Astrocyte (in vitro differentiated cells and primary cell): ENCODE measurements at regions not wholly inside any gene's neighbourhood (a gene's known extent, or its start where the extent isn't known, plus 50 kb on each side); places are given as distances from the start of the nearest gene placed in this dataset.

ENCODE experiments used
- EZH2 ChIP-seq: IDR thresholded peaks from 2 replicates; pipeline ENCODE4 v1.6.1; 2012; ENCODE audit warnings: mild to moderate bottlenecking, low read length, inconsistent platforms; ENCODE audit not compliant: insufficient read depth
- TF ChIP-seq, protein P1 (sequence below): IDR thresholded peaks from 2 replicates; pipeline ENCODE4 v1.5.1; 2011; ENCODE audit warnings: low read depth, mild to moderate bottlenecking, inconsistent platforms, low read length, moderate library complexity; ENCODE audit not compliant: insufficient read depth

DNA sequence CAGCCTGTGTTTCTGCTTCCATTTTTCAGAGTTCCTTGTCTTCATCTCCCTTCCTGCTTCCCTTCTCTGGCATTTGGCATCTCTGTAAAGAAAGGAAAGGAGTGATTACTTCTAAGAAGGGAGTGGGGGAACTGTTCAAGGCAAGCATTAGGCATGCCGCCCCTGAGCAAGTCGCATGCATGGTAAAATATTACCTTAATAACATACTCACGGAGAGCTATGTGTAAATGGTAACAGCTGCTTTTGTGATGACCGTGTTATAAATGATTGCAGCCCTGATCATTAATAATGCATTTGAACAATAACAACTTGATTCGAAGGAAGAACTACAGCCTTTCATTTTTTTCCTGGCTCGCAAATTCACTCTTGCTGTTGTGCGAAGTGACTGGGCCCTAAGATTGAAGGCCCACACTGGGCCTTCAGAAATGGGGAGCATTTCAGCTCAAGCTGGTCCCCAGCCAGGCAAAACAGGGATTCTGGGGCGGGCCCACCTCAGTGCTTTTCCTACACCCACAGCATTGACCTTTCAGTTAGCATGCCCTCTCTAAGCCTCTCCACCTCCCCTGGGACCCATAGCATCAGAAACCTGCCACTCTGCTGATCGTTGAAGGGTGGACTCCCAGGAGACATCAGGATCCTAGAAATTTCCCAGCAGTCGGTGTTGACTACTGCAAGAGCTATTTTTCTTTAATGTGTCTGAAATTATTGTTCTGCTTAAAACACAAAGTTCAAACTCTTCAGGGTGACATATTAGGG, 263.0 kb upstream of the CADM1 start:
- TF ChIP-seq, protein P1, sequence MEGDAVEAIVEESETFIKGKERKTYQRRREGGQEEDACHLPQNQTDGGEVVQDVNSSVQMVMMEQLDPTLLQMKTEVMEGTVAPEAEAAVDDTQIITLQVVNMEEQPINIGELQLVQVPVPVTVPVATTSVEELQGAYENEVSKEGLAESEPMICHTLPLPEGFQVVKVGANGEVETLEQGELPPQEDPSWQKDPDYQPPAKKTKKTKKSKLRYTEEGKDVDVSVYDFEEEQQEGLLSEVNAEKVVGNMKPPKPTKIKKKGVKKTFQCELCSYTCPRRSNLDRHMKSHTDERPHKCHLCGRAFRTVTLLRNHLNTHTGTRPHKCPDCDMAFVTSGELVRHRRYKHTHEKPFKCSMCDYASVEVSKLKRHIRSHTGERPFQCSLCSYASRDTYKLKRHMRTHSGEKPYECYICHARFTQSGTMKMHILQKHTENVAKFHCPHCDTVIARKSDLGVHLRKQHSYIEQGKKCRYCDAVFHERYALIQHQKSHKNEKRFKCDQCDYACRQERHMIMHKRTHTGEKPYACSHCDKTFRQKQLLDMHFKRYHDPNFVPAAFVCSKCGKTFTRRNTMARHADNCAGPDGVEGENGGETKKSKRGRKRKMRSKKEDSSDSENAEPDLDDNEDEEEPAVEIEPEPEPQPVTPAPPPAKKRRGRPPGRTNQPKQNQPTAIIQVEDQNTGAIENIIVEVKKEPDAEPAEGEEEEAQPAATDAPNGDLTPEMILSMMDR: no peak
- TF ChIP-seq EZH2: no peak
